HG03565 (cell line): ENCODE measurements at regions not wholly inside any gene's neighbourhood (a gene's known extent, or its start where the extent isn't known, plus 50 kb on each side); places are given as distances from the start of the nearest gene placed in this dataset.

Source experiments
- ATAC-seq: cut with Tn5 transposase; IDR thresholded peaks from one replicate; pipeline ENCODE4 v1.9.1; 2021; ENCODE audit warnings: mild to moderate bottlenecking, moderate library complexity; ENCODE audit not compliant: unreplicated experiment

DNA sequence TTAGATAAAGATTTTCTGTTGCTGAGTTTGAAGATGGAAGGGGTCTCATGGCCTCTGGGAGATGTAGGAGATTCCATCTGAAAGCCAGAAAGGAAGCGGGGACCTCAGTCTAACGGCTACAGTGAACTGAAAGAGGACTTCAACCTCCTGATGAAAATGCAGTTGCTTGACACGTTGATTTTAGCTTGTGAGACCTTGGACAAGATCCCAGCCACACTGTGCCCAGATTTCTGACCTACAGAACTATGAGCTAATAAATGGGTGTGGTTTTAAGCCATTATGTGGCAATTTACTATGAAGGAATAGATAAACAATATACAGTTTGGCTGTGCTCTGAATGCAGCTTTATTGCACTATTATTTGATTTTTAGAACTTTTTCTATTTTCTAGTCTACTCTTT lies 342.3 kb upstream of the SEMA3D start:
- no peak for ATAC-seq

DNA sequence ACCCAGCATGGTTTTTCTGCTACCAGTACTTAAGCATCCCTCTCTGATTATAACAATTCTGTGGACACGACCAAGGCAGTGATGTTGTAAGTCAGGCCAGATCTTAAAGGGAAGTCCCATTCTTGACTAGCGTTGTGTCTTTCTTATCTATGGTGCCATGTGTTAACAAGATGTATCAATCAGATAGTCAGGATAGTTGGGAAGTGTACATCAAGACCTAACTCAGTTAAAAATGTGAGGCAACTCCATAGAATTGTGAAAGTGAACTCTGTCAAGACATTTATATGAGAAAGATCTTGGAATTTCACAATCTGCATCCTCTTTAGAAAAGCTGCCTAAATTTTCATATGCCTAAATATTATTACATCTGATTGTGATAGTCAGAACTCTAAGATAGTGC lies 341.7 kb upstream of the SEMA3D start:
- no peak for ATAC-seq

DNA sequence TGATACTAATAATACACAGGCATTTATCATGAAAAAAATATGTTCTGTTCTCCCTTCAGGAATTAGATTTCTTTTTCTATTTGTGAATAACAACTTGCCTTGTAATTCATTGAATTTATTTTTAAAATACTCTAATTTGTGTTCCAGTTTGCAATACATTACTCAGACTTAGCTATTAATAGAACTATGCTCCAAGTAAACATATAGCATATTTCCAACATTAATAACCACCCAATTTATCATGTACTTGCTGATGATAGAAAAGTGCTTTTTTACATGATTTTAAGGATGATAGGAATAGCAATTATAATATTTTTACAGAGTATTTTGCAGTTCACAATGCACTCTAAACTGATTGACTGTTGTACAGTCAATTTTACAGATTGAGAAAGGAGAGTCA lies 338.8 kb upstream of the SEMA3D start:
- ATAC-seq = no peak

DNA sequence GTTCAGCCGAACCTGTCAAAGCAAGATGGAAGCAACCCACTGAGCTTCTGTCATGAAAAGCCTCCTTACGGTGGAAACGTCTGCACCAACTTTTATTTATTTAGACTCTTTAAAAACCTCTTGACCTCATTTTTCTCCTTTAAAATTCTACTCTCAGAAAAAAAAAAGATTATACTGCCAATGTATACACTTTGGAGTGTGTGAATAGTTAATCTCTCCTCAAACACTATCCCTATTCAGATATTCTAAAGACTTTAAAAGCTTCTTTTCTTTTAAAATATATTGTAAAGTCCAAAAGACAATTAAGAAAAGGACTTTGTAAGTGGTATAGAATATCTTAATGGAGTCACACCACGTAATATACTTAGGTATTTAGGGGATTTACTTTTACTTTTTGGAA lies 335.2 kb upstream of the SEMA3D start:
- no peak for ATAC-seq

DNA sequence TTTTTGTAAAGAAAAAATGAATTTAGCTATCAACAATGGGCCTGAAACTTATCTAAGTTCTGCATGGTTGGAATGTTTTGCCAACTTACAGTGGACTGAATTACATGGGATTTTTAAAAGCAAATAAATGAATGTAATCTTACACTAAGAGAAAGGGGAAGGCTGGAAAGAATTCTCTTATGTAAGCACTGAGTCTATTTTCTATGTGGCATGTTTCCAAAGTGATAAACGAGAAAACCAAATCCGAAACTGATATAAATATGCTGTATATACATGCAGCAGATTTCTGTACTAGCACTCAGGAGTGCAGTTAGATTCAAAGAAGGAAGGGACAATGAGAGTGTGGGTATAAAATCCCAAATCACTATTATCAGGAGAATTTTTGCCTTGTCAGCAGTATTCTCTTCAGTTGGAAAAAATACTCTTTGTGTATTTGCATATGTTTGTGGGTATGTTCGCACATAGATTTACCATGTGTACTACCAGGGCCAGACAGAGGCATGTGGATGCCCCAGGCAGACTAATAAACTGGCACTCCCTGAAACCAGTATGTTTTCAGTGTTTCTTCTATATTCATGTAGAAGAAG lies 334.3 kb upstream of the SEMA3D start:
- ATAC-seq = no peak

DNA sequence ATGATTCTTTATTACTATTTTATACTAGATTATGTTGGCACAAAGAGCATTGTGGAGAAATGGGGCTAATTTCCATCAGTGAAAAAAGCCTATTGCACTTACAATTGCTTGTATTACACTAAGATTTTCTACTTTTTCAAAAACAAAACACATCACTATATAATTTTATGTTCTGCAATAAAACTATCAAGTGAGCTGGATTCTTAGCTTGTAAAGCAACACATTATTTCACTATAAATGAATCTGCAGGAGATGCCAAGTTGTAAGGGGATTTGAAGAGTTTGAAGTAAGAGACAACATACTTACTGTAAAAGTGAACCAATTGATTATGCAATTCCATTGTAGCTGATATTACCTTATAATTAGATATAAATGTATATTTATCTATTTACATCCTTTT lies 333.3 kb upstream of the SEMA3D start:
- no peak for ATAC-seq

DNA sequence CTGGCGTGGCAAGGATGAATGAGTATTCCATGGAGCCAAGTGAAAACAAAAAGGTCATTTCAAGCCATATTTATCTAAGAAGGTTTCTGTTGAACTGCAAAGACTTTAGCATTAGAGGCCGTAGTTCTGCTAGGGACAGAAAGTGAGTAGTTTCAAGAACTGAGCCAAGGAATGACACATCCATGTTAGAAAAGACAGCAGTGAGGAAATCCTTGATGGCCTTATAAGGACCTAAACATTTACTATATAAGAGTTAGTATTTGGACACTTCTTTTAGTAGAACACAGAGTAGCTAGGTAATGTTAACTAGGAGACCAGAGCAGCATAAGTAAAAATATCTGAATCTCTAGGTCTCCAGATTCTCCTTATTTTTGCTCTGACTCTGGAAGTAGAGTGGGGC lies 329.8 kb upstream of the SEMA3D start:
- ATAC-seq = no peak

DNA sequence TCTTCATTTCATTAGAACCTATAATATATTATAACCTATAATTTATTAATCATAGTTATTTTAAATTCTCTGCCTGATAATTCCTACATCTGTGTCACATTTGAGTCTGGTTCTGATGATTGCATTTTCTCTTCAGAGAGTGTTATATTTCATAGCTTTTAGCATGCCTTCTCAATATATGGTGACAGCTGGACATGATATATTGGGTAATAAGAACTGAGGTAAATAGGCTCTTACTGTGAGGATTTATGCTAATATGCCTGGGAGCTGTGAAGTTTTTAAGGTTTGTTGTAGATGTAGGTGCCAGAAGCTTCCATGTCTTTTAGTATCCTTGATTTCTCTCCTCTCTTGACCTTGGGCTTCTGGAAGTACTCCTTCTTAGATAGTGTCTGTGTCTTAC lies 325.9 kb upstream of the SEMA3D start:
- no peak for ATAC-seq

DNA sequence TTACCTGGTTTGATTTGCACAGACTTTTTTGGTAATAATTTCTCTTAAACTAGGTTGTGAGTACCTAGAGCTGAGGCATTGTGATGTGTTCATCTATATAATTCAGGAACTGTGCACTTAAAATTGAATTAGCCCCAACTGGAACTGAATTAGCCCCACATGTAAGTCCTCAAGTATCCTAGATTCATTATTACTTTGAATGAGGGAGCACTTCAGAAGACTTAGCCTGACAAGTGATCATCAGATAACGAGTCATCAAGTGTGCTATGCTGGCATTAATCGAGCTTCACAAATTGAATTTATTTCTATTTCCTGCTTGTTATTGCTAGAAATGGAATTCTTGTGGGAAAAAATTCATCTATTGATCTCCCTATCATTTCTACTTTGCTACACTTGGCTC lies 323.4 kb upstream of the SEMA3D start:
- ATAC-seq = no peak

DNA sequence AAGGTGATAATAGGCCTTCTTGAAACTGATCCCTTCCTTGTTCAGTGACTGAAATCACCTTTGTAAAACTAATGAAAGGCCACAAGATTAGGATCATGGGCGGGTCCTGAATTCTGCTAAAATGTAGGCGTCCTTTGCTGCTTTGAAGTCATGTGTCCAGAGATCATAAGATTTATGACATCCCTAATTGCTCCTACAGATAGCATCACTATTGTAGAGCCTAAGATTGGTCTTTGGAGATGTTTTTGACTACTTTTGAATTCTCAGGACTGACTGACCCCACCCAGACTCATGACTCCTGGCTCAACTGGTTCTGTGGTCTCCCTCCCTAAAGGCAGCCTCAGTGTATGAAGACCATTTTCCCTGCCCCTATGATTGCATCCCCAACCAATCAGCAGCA lies 322.6 kb upstream of the SEMA3D start:
- no peak for ATAC-seq

DNA sequence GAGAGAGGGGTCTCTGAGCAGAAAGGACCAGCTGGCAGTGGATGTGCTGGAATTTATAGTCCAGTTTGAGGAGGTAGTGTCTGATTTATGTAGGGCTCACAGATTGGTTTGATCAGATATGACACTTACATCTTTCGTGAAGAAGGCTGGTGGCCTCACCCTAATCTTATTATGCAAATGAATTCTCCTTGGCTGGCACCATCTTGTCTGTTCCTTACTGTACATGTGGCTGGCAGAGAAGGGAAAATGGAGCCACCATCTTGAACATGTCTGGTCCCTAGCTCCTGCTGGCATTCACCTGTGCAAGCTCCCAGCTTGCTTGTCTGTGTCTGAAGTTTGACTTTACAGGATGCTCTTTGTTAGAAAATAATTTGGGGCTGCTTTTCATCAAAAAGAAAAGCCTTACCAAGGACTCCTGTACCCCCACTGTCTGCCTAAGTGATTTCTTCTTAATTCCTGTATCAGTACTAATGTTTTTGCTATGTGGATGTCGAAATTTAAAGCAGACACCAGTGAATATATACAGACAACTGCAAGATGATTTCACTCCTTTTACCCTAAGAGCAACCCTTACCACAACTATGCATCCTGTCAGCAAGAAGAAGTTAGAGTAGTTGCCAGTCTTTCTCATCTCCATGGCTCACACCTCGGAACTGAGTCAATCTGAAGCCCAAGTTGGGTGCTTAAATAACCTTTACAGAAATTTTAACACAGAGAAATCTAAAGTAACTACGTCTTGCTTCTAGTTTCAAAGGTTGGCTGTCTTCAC lies 322.0 kb upstream of the SEMA3D start:
- no peak for ATAC-seq

DNA sequence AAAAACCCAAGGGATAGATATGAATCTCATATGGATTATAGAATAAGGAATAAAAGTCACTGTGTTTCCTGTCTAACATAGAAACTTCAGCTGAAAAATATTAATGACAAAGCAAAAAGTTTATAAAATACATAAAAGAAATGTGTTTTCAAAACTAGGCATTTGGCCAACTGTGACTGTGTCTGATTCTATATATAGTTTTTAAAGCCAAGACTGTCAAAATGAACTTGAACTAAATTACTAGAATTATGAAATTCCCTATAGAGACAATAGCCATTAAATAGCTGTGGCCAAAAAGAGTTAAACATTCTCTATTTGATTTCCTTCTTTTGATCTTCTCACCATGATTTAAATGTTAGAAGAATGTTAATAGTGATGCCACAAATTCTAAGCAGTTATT lies 311.2 kb upstream of the SEMA3D start:
- ATAC-seq = no peak

DNA sequence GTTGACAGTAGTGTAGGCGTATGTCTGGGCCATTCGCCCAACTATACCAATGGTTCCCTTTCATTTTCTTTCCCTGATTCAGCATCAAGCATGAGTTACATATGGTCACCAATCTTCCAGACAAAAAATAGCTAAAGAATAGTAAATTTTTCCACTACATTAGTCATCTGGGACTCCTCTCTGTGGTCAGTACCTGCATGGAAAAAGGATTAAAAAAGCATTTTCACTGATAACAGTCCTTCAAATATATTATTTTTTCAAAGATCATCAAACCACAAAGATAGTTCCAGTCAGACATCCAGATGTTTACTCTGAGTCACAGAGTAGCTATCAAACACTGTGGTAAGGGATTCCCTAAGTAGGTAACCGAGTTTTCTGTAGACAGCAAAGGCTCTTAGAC lies 302.6 kb upstream of the SEMA3D start:
- no peak for ATAC-seq

DNA sequence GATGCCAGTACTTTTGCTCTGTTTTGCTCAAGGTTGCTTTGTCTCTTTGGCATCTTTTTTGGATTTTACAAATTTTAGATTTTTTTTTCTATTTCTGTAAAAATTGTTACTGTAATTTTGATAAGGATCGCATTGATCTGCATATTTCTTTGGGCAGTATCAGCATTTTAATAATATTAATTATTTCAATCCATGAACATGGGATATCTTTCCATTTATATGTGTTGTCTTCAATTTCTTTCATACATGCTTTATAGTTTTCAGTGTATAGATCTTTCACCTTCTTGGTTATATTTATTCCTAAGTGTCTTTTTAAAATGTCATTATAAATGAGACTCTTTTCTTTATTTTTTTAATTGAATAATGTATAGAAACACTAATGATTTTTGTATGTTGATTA lies 301.6 kb upstream of the SEMA3D start:
- no peak for ATAC-seq

DNA sequence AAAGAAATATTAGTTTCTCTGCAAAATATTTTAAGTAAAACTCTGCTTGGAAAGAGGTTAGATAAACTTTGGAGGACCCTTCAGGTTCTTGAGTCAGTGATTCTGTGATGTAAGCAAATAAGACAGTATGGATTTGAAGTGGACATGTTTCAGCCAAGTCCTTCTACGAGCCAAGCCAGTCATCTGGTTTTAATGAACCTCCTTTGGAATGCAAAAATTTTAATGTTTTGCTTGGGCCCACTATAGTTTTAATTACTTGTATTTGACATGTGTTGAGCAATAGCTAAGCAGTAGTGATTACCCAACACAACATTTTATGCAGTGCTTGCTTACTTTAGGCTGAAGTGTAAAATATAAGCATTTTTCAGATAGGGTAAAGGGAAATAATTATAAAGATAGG lies 296.3 kb upstream of the SEMA3D start:
- no peak for ATAC-seq

DNA sequence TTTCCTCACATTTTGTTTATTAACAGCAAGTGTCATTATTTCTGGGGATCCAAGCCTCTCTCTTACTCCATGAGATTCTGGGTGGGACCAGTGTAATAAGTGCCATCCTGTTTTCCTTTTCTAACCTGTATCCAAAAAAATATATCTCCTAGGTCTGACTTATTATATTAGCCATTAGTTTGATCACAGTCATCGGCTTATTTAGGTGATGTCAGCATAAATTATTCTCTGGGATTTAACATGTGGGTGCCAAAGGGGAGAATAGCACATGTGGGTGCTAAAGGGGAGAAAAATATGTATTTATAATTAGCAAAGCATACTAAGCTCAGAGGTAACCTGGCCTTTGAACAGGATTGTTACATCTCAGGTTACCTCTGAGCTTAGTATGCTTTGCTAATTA lies 293.8 kb upstream of the SEMA3D start:
- no peak for ATAC-seq

DNA sequence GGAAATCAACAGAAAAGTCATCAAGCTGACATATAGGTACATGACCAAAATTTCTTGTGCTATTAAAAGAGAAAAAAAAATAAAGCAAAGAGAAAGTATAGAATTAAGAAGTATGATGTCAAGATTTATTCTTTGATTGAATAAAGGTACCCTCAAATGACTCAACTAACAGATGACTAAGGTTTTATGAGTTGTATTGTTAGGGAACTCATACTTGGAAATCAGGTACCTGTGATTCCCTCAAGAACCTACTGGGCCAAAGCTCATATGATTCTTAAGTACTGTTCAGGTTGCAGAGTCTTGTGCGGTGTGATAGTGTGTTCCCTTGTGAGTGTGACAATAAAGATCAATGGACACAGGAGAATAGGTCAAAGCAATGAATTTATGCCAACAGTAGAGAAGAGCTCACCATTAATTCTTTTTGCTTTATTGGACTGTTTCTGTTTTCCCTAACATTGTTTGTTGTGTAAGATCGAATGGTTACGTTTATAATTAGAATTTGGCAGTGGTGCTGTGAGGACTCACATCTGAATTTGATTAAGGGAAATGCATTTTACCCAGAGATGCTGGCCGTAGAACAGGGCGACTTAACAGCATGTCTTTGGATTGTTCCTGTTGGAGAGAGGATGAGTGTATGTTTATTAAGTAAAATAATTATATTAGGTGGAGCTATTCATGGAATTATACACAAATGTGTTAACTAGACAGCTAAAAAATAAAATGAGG lies 293.2 kb upstream of the SEMA3D start:
- ATAC-seq = no peak

DNA sequence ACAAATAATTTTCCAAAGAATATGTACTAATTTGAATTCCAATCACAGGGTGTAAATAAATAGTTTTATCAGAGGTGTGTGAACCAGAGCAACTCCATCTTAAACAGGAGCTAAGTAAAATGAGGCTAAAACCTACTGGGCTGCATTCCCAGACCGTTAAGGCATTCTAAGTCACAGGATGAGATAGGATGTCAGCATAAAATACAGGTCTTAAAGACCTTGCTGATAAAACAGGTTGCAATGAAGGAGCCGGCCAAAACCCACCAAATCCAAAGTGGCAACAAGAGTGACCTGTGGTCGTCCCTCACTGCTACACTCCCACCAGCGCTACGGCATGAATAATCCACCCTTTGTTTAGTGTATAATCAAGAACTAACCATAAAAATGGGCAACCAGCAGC lies 291.7 kb upstream of the SEMA3D start:
- ATAC-seq = no peak

DNA sequence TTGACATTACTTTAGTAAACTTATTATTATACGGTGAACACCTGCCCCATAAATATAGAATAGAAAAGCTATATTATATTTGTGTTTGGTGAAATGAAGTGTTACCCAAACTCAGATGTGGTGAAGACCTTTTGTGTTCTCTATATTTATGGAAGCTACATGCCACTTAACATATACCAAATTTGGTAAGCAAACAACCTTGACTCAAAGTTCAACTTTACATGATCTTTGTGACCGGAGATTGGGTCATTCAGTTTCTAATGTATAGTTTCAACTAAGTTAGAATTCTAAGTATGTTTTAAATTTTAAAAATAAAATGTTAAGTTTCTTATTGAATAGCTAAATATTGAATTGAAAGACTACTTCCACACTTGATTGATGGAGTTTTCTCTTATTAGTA lies 288.6 kb upstream of the SEMA3D start:
- no peak for ATAC-seq

DNA sequence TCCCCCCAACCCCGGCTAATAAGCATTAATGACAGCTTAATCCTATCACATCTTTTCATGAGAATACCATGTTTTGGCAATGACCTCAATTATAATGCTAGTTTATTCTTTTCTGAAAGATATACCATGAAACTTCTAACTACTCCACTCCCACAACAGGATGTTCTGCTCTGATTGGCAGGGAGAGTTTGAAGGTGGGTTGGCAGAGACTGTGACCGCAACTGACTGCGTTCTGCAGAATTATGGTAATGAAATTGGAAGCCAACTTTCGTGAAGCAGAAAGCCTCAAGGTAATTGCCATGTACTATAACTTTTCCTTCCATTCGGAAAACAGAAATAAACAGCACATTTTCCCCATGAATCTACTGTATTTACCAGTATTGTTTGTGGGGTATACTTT lies 288.2 kb upstream of the SEMA3D start:
- no peak for ATAC-seq

DNA sequence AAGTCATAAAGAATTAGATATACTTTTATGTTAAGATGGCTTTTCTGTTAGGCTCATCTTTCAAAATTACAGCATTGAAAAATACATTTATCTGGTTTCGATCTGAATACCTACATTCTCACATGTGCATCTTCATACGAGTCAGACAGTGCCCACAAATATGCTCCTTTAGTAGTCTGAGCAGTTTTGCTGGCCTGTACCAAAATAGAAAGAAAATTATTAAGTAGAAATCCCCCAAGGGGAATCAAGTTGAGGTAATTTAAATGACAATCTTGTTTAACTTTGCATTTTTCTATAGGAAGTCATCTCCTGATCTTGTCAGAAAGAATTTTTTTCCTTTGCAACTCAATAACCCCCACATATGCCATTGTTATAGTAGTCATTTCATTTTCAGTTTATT lies 287.4 kb upstream of the SEMA3D start:
- ATAC-seq = peak; percentile 90

DNA sequence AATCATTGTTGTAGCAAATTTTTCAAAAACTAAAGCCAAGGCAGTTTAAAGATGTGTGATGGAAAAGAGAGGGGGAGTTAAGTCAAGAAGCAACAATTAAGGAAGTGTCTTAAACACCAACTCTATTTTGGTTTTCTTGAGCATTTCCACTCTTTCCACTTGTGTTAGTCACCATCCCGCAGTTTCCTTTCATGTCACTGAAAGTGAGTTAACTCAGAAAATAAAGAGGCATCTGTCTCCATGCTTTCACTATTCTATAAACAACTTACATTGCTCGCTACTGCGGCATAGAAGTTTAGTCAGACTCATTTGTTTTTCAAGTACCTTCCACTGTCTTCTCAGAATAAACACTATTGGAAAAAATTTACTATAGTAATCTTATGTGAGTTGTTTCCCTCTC lies 284.9 kb upstream of the SEMA3D start:
- peak; percentile 45 for ATAC-seq
